Testis (tissue), 2 donors: ENCODE measurements at regions not wholly inside any gene's neighbourhood (a gene's known extent, or its start where the extent isn't known, plus 50 kb on each side); places are given as distances from the start of the nearest gene placed in this dataset.
"Not testable (repeated sequence)": the region's sequence is repeated elsewhere in the genome, so short reads cannot be mapped to it uniquely, and the experiment has no call there.

Experiments
- DNase-seq: peaks from one replicate; pipeline ENCODE4 v3.0.0-alpha.2; 2019
- H3K27ac ChIP-seq, 2 donors: fragments of 200-600 bp; sonication (generic); one replicate each; pipeline ENCODE4 v1.5.1; 2019
- H3K27me3 ChIP-seq: fragments of 200-600 bp; sonication (generic); one replicate; pipeline ENCODE4 v1.5.1; 2019
- H3K36me3 ChIP-seq: fragments of 200-600 bp; sonication (generic); one replicate; pipeline ENCODE4 v1.5.1; 2017; ENCODE audit warnings: low read depth; ENCODE audit errors: missing control alignments
- H3K4me1 ChIP-seq: fragments of 200-600 bp; sonication (generic); one replicate; pipeline ENCODE4 v1.5.1; 2019
- H3K4me3 ChIP-seq, 2 donors: fragments of 200-600 bp; sonication (generic); one replicate each; pipeline ENCODE4 v1.5.1; 2017 to 2019
- H3K9me3 ChIP-seq: fragments of 200-600 bp; sonication (generic); one replicate; pipeline ENCODE4 v1.5.1; 2017
- CTCF ChIP-seq, 3 experiments: fragments of 450-650 bp in 2 of 3; fragments of 200-600 bp in 1 of 3; sonication (generic) in 1 of 3; IDR thresholded peaks; one replicate each; pipeline ENCODE4 v1.5.1; 2016 to 2019; ENCODE audit warnings: antibody characterized with exemption in 3 of 3, mild to moderate bottlenecking in 2 of 3, moderate library complexity in 1 of 3
- POLR2A ChIP-seq: fragments of 450-650 bp; IDR thresholded peaks from one replicate; pipeline ENCODE4 v1.6.1; 2017; ENCODE audit warnings: antibody characterized with exemption, mild to moderate bottlenecking, moderate library complexity
- WGBS, 2 donors: methylation state at CpG; one replicate each; pipeline ENCODE4 v1.1.5; 2018; 5-methylcytosine and 5-hydroxymethylcytosine counted together
- intact Hi-C: fragments of 100-400 bp; cut with DNase I; formaldehyde crosslinking; loops from one replicate; pipeline ENCODE4 v1.15.1; 2023; ENCODE audit warnings: low total_unique reads

- Histone ChIP-seq H3K36me3 (no peaks in the 10 kb centered on the region), H3K9me3 (no peaks in the 10 kb centered on the region), H3K4me1 (no peaks in the 10 kb centered on the region), H3K4me3 (no peak overlapping the region), H3K27me3 (no peaks in the 10 kb centered on the region), H3K27ac (no peak overlapping the region)
- TF ChIP-seq CTCF (IDR thresholded peaks at IDR 0.05) (no peak), POLR2A (no peak)
- DNase-seq: no peak
- intact Hi-C loops: no loop called here
- WGBS, 2 donors: 78 to 83% methylated on average over 3 of the region's 3 CpGs
Observed at GRCh38 chr4:110867251-110867960, 244.5 kb upstream of the PITX2 start.

GRCh38 chr4:110867981-110868720 lies 245.3 kb upstream of the PITX2 start:
- no peak for TF ChIP-seq POLR2A
- no peak for TF ChIP-seq CTCF (IDR thresholded peaks at IDR 0.05)

GRCh38 chr4:110869114-110869513 lies 246.2 kb upstream of the PITX2 start:
- 45 to 54% methylated on average over 2 of the region's 2 CpGs for WGBS, 2 donors
- no peak for TF ChIP-seq CTCF (IDR thresholded peaks at IDR 0.05)
- no peak for TF ChIP-seq POLR2A
- H3K9me3 ChIP-seq: no peaks in the 10 kb centered on the region
- no peak overlapping the region for H3K27ac ChIP-seq
- no peaks in the 10 kb centered on the region for H3K4me1 ChIP-seq
- H3K27me3 ChIP-seq: no peaks in the 10 kb centered on the region
- no peak overlapping the region for H3K4me3 ChIP-seq
- H3K36me3 ChIP-seq: no peaks in the 10 kb centered on the region
- intact Hi-C loops: no loop called here
- DNase-seq: no peak

More at GRCh38 chr4:110867981-110868720, 245.3 kb upstream of the PITX2 start:
- H3K4me1 ChIP-seq: no peaks in the 10 kb centered on the region
- 81 to 83% methylated on average over 2 of the region's 2 CpGs for WGBS, 2 donors
- H3K4me3 ChIP-seq: no peak overlapping the region
- H3K27me3 ChIP-seq: no peaks in the 10 kb centered on the region
- no peaks in the 10 kb centered on the region for H3K36me3 ChIP-seq
- H3K27ac ChIP-seq: no peak overlapping the region
- no peaks in the 10 kb centered on the region for H3K9me3 ChIP-seq
- intact Hi-C loops: no loop called here
- no peak for DNase-seq

GRCh38 chr4:110869862-110870572 lies 247.1 kb upstream of the PITX2 start:
- intact Hi-C loops: no loop called here
- Histone ChIP-seq H3K4me3 (no peak overlapping the region), H3K27ac (no peak overlapping the region), H3K27me3 (no peaks in the 10 kb centered on the region), H3K9me3 (no peaks in the 10 kb centered on the region), H3K36me3 (no peaks in the 10 kb centered on the region), H3K4me1 (no peaks in the 10 kb centered on the region)
- no peak for TF ChIP-seq CTCF (IDR thresholded peaks at IDR 0.05)
- TF ChIP-seq POLR2A: no peak
- WGBS, 2 donors: 51 to 57% methylated on average over 1 of the region's 1 CpG
- no peak for DNase-seq

- WGBS, 2 donors: 45 to 63% methylated on average over 12 to 17 of the region's 18 CpGs
- H3K4me3 ChIP-seq, DNase-seq, intact Hi-C loops, H3K4me1 ChIP-seq, H3K36me3 ChIP-seq, H3K9me3 ChIP-seq, H3K27me3 ChIP-seq, H3K27ac ChIP-seq: not testable (repeated sequence)
Observed at GRCh38 chr4:110876214-110876613, 253.3 kb upstream of the PITX2 start.
